SK-N-SH treated with all-trans-retinoic acid at 6 μM for 48 hours (cell line): ENCODE measurements at regions not wholly inside any gene's neighbourhood (a gene's known extent, or its start where the extent isn't known, plus 50 kb on each side); places are given as distances from the start of the nearest gene placed in this dataset.

Source experiments
- CSDC2 ChIP-seq: fragments of 250-450 bp; sonication (Bioruptor Pico); IDR thresholded peaks from 2 replicates; pipeline ENCODE4 v1.5.0; 2020; ENCODE audit warnings: mild to moderate bottlenecking, moderate library complexity
- ESRRG ChIP-seq: fragments of 250-450 bp; sonication (Bioruptor Pico); IDR thresholded peaks from 2 replicates; pipeline ENCODE4 v1.6.1; 2021; ENCODE audit warnings: mild to moderate bottlenecking
- PPARA ChIP-seq: fragments of 250-450 bp; sonication (Bioruptor Pico); IDR thresholded peaks from 2 replicates; pipeline ENCODE4 v1.5.0; 2020; ENCODE audit warnings: mild to moderate bottlenecking, borderline replicate concordance
- ZFP30 ChIP-seq: fragments of 450-650 bp; formaldehyde crosslinking; IDR thresholded peaks from 2 replicates; pipeline ENCODE4 v1.5.0; 2022; ENCODE audit warnings: mild to moderate bottlenecking, moderate library complexity
- ZNF565 ChIP-seq: fragments of 450-650 bp; formaldehyde crosslinking; conservative IDR thresholded peaks from 2 replicates; pipeline ENCODE4 v1.5.0; 2020; ENCODE audit warnings: low read depth, mild to moderate bottlenecking, moderate library complexity

DNA sequence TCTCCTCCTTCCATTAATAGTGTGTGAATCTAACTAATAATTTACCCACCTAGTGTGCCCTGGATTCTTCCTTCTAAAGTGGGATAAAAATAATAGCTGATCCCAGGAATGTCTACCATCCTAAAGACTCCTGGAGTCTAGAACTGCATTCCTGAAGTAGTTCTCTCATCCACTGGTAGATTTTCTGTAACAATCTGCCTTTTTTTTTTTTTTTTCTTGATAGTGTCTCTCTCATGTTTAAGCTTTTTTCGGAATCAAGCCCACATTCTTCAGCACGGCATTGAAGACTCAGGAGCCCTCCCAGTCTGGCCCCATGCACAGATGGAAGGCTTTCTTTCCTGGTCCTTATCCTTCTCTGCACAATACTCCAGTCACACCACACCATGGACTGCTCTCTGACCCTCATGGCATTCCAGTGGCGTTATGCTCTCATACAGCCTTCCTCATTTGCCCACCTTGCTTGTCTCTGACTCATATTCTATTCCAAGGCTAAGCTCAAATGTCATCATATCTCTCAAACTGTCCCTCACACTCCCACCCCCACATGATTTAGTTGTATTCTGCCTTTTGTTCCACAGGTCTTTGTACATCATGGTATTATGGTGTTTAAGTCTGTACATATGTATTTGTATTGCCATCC, 68.7 kb upstream of the FRY start:
- no peak for TF ChIP-seq PPARA
- TF ChIP-seq ZFP30 (CRISPR knock-in tag): no peak
- no peak for TF ChIP-seq ESRRG (CRISPR knock-in tag)
- no peak for TF ChIP-seq CSDC2 (CRISPR knock-in tag)
- TF ChIP-seq ZNF565 (CRISPR knock-in tag): no peak
